GM12878 (cell line): ENCODE measurements at regions not wholly inside any gene's neighbourhood (a gene's known extent, or its start where the extent isn't known, plus 50 kb on each side); places are given as distances from the start of the nearest gene placed in this dataset.

ENCODE experiments used
- ATAC-seq: fragments of 200-7000 bp; cut with Tn5 transposase; 3 replicates; pipeline ENCODE4 v1.9.1; 2020; ENCODE audit warnings: mild to moderate bottlenecking, moderate library complexity
- BruUV-seq: library from RNA; stranded (reverse); fragments of 400-500 nt; replicated peaks from 2 replicates; lab custom pipeline; 2021; lab: Mats Ljungman, UMichigan
- CTCF ChIA-PET: fragments of 300-600 bp; sonication (Branson Sonifier 250); formaldehyde crosslinking; extraction: SDS; loops from one replicate; lab custom pipeline; 2021; ENCODE audit warnings: inconsistent platforms; lab: Yijun Ruan, JAX
- POLR2A ChIA-PET: fragments of 350-600 bp; formaldehyde crosslinking; extraction: SDS; loops from one replicate; lab custom pipeline; 2021; ENCODE audit warnings: inconsistent platforms; lab: Charles Lee
- RAD21 ChIA-PET: fragments of 300-600 bp; sonication (Branson Sonifier 250); formaldehyde crosslinking; loops from one replicate; lab custom pipeline; 2023; ENCODE audit warnings: antibody characterized with exemption; ENCODE audit not compliant: unreplicated experiment; lab: Charles Lee
- SMC1A ChIA-PET: fragments of 300-600 bp; sonication (Branson Sonifier 250); formaldehyde crosslinking; loops from one replicate; lab custom pipeline; 2023; ENCODE audit not compliant: unreplicated experiment, uncharacterized antibody; lab: Charles Lee
- DNase-seq: peaks from one replicate; pipeline ENCODE4 v3.0.0-alpha.2; 2011; ENCODE audit warnings: low read depth, low spot score
- FAIRE-seq: peaks from 3 replicates; lab custom pipeline; 2011; peaks lifted over from hg19 to GRCh38; lab: Jason Lieb, UNC
- H2AFZ ChIP-seq: 2 replicates; pipeline ENCODE4 v1.6.0; 2011; ENCODE audit warnings: low read depth, low read length, control low read depth; ENCODE audit not compliant: control insufficient read depth
- H3K27ac ChIP-seq: 2 replicates; pipeline ENCODE4 v1.5.1; 2011; ENCODE audit warnings: control low read depth; ENCODE audit not compliant: control insufficient read depth, insufficient read depth
- H3K27me3 ChIP-seq, 2 experiments: replicated peaks in 1 of 2; 2 replicates each; pipeline versions ENCODE4 v1.6.0 to v1.6.1; 2011; ENCODE audit warnings: low read length in 1 of 2; ENCODE audit not compliant: control insufficient read depth in 2 of 2, insufficient read depth in 2 of 2
- H3K36me3 ChIP-seq, 2 experiments: 2 replicates each; pipeline ENCODE4 v1.5.1; 2011; ENCODE audit warnings: low read length in 1 of 2; ENCODE audit not compliant: control insufficient read depth in 2 of 2, insufficient read depth in 2 of 2
- H3K4me1 ChIP-seq: 2 replicates; pipeline ENCODE4 v1.6.1; 2011; ENCODE audit warnings: mild to moderate bottlenecking, low read length, moderate library complexity, mixed read lengths; ENCODE audit not compliant: control insufficient read depth, insufficient read depth
- H3K4me2 ChIP-seq: 2 replicates; pipeline ENCODE4 v1.6.0; 2011; ENCODE audit warnings: control low read depth; ENCODE audit not compliant: control insufficient read depth, insufficient read depth
- H3K4me3 ChIP-seq: fragments of 200-600 bp; sonication (generic); 2 replicates; pipeline ENCODE4 v1.5.1; 2016
- H3K79me2 ChIP-seq: 2 replicates; pipeline ENCODE4 v1.6.0; 2011; ENCODE audit warnings: low read length; ENCODE audit not compliant: control insufficient read depth, insufficient read depth
- H3K9ac ChIP-seq: 2 replicates; pipeline ENCODE4 v1.8.0; 2011; ENCODE audit warnings: low read length, control low read depth, mixed read lengths; ENCODE audit not compliant: control insufficient read depth, insufficient read depth
- H3K9me3 ChIP-seq: replicated peaks from 3 replicates; pipeline ENCODE4 v1.5.1; 2011; ENCODE audit warnings: mild to moderate bottlenecking, low read length; ENCODE audit not compliant: control insufficient read depth, insufficient read depth
- H4K20me1 ChIP-seq: 2 replicates; pipeline ENCODE4 v1.6.0; 2011; ENCODE audit not compliant: control insufficient read depth, insufficient read depth
- CHD1 ChIP-seq: IDR thresholded peaks from 2 replicates; pipeline ENCODE4 v1.6.1; 2012; ENCODE audit warnings: low read depth, low read length, improper control_type of control experiment
- FOS ChIP-seq: IDR thresholded peaks from 3 replicates; pipeline ENCODE4 v1.6.1; 2011; ENCODE audit warnings: borderline replicate concordance; ENCODE audit not compliant: insufficient read length; ENCODE audit errors: extremely low read depth
- HDAC6 ChIP-seq: fragments of 200-600 bp; sonication (generic); IDR thresholded peaks from one replicate; pipeline ENCODE4 v1.8.0; 2017; ENCODE audit warnings: antibody characterized with exemption; ENCODE audit not compliant: unreplicated experiment
- IRF3 ChIP-seq: fragments of 450-650 bp; IDR thresholded peaks from 2 replicates; pipeline ENCODE4 v1.6.1; 2014; ENCODE audit warnings: mild to moderate bottlenecking
- MXI1 ChIP-seq: fragments of 150-350 bp; IDR thresholded peaks from 2 replicates; pipeline ENCODE4 v1.6.1; 2011; ENCODE audit warnings: low read depth, mild to moderate bottlenecking, inconsistent platforms, low read length, improper control_type of control experiment
- MYC ChIP-seq: IDR thresholded peaks from 2 replicates; pipeline ENCODE4 v1.6.1; 2011; ENCODE audit warnings: mild to moderate bottlenecking, low read length, moderate library complexity, inconsistent platforms; ENCODE audit not compliant: insufficient read depth, insufficient replicate concordance, insufficient read length, severe bottlenecking
- NBN ChIP-seq: fragments of 450-650 bp; IDR thresholded peaks from 2 replicates; pipeline ENCODE4 v1.6.1; 2016
- NRF1 ChIP-seq: conservative IDR thresholded peaks from 2 replicates; pipeline ENCODE4 v1.6.1; 2011; ENCODE audit warnings: mild to moderate bottlenecking, low read depth, low read length, improper control_type of control experiment
- PBX3 ChIP-seq: IDR thresholded peaks from 2 replicates; pipeline ENCODE4 v1.6.1; 2011; ENCODE audit warnings: mild to moderate bottlenecking, low read depth, low read length, moderate library complexity; ENCODE audit not compliant: insufficient replicate concordance
- RB1 ChIP-seq: fragments of 450-650 bp; formaldehyde crosslinking; IDR thresholded peaks from 2 replicates; pipeline ENCODE4 v1.6.1; 2017; ENCODE audit warnings: mild to moderate bottlenecking, borderline replicate concordance
- SP1 ChIP-seq: IDR thresholded peaks from one replicate; pipeline ENCODE4 v1.6.1; 2011; ENCODE audit warnings: low read depth, low read length
- ZBTB33 ChIP-seq: fragments of 450-650 bp; IDR thresholded peaks from 2 replicates; pipeline ENCODE4 v1.6.1; 2017; ENCODE audit warnings: mild to moderate bottlenecking
- in situ Hi-C: fragments of 300-500 bp; cut with MboI; formaldehyde crosslinking; loops from 9 replicates; pipeline ENCODE4 v1.14.3; 2018; ENCODE audit warnings: mixed read lengths
- intact Hi-C: fragments of 100-400 bp; cut with micrococcal nuclease; formaldehyde crosslinking; loops from one replicate; pipeline ENCODE4 v1.14.2; 2022; ENCODE audit not compliant: unreplicated experiment
- TF ChIP-seq, protein P1 (sequence below): fragments of 450-650 bp; IDR thresholded peaks from 2 replicates; pipeline ENCODE4 v1.6.1; 2017; ENCODE audit warnings: mild to moderate bottlenecking, moderate library complexity
- TF ChIP-seq, protein P2 (sequence below): IDR thresholded peaks from 2 replicates; pipeline ENCODE4 v1.6.1; 2011; ENCODE audit warnings: low read depth, low read length, improper control_type of control experiment, borderline replicate concordance

- TF ChIP-seq ZBTB33, result no peak
- TF ChIP-seq SP1, result no peak
- TF ChIP-seq NBN, result no peak
These were observed 141.5 kb upstream of the ROPN1 start (continued) for GRCh38 chr3:124133366-124133940.

DNA sequence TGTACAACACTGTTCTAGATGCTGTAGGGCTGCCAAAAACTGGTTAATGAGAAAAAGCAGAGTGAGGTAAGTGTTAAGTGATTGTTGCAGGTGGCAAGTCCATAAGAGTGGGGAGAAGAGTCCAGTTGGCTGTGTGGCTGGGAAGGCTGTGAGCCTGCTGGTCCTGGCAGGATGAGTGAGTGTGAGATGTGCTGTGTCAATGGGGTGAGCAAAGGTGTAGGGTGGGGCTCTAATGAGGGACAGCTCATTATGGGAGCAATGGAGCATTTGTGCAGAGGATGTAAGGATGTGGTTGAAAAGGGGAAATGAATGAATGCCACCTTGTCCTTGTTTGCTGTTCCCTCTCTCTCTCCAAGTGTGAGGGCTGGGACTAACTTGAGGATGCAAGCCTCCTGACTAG lies 145.3 kb upstream of the ROPN1 start:
- ChIA-PET POLR2A (no interaction called here), RAD21 (no interaction called here), CTCF (no interaction called here), SMC1A (no interaction called here)
- Histone ChIP-seq H2AFZ (no peak overlapping the region), H3K4me1 (no peaks in the 10 kb centered on the region), H3K79me2 (no peaks in the 10 kb centered on the region), H3K27me3 (peaks cover 0 to 2% of the 10 kb centered on the region in 2 experiments; a peak in 1 of 4 replicates), H3K9ac (no peak overlapping the region), H4K20me1 (no peaks in the 10 kb centered on the region), H3K27ac (no peak overlapping the region), H3K4me2 (no peak overlapping the region), H3K36me3 (no peaks in the 10 kb centered on the region), H3K9me3 (no peaks in the 10 kb centered on the region), H3K4me3 (no peak overlapping the region)
- in situ Hi-C loops, result no loop called here
- DNase-seq (no peak), ATAC-seq (no peak), FAIRE-seq (no peak)
- intact Hi-C loops, result no loop called here
- BruUV-seq, result no TSS peak
- TF ChIP-seq FOS (no peak), MXI1 (no peak), CHD1 (no peak), NRF1 (no peak), MYC (no peak), RB1 (no peak), HDAC6 (no peak), IRF3 (no peak), PBX3 (no peak)
- TF ChIP-seq, protein P1, sequence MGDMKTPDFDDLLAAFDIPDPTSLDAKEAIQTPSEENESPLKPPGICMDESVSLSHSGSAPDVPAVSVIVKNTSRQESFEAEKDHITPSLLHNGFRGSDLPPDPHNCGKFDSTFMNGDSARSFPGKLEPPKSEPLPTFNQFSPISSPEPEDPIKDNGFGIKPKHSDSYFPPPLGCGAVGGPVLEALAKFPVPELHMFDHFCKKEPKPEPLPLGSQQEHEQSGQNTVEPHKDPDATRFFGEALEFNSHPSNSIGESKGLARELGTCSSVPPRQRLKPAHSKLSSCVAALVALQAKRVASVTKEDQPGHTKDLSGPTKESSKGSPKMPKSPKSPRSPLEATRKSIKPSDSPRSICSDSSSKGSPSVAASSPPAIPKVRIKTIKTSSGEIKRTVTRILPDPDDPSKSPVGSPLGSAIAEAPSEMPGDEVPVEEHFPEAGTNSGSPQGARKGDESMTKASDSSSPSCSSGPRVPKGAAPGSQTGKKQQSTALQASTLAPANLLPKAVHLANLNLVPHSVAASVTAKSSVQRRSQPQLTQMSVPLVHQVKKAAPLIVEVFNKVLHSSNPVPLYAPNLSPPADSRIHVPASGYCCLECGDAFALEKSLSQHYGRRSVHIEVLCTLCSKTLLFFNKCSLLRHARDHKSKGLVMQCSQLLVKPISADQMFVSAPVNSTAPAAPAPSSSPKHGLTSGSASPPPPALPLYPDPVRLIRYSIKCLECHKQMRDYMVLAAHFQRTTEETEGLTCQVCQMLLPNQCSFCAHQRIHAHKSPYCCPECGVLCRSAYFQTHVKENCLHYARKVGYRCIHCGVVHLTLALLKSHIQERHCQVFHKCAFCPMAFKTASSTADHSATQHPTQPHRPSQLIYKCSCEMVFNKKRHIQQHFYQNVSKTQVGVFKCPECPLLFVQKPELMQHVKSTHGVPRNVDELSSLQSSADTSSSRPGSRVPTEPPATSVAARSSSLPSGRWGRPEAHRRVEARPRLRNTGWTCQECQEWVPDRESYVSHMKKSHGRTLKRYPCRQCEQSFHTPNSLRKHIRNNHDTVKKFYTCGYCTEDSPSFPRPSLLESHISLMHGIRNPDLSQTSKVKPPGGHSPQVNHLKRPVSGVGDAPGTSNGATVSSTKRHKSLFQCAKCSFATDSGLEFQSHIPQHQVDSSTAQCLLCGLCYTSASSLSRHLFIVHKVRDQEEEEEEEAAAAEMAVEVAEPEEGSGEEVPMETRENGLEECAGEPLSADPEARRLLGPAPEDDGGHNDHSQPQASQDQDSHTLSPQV, result no peak
- TF ChIP-seq, protein P2, sequence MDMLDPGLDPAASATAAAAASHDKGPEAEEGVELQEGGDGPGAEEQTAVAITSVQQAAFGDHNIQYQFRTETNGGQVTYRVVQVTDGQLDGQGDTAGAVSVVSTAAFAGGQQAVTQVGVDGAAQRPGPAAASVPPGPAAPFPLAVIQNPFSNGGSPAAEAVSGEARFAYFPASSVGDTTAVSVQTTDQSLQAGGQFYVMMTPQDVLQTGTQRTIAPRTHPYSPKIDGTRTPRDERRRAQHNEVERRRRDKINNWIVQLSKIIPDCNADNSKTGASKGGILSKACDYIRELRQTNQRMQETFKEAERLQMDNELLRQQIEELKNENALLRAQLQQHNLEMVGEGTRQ, result no peak
